Caki2 (cell line): ENCODE measurements at regions not wholly inside any gene's neighbourhood (a gene's known extent, or its start where the extent isn't known, plus 50 kb on each side); places are given as distances from the start of the nearest gene placed in this dataset.
"Not testable (repeated sequence)": the region's sequence is repeated elsewhere in the genome, so short reads cannot be mapped to it uniquely, and the experiment has no call there.

Source experiments
- DNase-seq: peaks from one replicate; pipeline ENCODE4 v3.0.0-alpha.2; 2015; ENCODE audit warnings: low read depth
- in situ Hi-C: cut with HindIII; loops from 2 replicates; pipeline ENCODE4 v1.10.0; 2016; ENCODE audit warnings: low sequenced_read_pairs, low pct_unique_long_range_greater_than_20kb, mixed read lengths

DNA sequence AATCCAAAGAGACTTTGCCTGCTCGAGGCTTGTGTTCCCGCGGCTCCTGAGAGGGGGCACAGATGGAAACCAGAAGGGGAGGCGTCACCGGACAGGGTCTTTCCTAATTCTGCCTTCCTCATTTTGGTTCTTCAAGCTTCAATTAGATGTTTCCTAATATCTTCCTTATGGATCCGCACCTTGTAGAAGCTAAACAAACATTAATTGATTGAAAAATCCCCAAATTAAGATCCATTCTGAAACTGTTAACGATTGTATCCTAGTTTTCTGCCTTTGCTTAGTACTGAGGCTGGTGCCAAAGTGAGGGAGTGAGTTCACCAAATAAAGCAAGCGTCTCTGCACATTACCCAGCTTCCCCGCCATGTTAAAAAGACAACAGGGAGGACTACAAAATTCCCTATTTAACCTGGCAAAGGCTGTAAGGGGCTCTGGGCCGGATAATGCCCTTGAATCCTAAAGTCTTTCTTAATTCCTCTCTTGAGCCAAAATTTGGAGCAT is 123.2 kb downstream of the GPX5 start:
- in situ Hi-C loops, result no loop called here

DNA sequence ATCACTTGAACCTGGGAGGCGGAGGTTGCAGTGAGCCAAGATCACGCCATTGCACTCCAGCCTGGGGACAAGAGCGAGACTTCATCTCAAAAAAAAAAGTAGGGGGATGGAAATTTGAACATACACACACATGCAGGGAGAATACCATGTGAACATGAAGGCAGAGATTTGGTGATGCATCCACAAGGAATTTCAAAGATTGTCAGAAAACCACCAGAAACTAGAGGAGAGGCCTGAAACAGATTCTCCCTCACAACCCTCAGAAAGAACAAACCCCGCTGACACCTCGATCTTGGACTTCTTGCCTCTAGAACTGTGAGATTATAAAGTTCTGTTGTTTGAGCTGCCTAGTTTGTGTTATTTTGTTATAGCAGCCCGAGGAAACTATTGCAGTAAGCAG is 125.5 kb downstream of the GPX5 start:
- in situ Hi-C loops, result no loop called here
- DNase-seq, result no peak

More for the DNA sequence above, 123.2 kb downstream of the GPX5 start:
- no peak for DNase-seq

DNA sequence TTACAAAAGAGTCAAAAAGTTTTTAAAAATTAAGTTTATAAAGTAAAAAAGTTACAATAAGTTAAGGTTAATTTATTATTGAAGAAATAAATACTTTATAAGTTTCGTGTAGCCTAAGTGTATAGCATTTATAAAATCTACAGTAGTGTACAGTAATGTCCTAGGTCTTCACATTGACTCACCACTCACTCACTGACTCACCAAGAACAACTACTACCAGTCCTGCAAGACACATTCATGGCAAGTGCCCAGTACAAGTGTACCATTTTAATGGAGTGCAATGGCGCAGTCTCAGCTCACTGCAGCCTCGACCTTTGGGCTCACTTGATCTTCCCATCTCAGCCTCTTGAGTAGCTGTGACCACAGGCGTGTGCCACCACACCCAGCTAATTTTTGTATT is 128.2 kb downstream of the GPX5 start:
- in situ Hi-C loops, result no loop called here
- no peak for DNase-seq

DNA sequence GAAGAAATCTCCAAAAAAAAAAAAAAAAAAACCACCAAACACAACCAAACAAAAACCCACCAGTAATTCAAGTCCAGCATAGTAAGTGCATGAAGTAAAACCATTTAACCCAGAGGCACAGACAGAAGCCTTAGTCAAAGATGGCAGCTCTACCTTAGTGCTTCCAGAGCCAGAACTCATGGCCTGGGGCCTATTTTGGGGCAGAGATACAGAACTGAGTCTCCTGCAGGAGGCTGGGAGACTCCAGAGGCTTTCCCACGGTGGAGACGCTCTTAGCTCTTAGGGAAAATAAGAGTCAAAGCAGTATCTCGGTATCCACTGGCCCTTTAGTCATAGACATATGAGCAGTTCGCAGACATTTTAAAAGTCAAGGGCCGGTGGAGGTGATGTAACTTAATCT is 129.5 kb downstream of the GPX5 start:
- in situ Hi-C loops, result no loop called here
- DNase-seq, result no peak

DNA sequence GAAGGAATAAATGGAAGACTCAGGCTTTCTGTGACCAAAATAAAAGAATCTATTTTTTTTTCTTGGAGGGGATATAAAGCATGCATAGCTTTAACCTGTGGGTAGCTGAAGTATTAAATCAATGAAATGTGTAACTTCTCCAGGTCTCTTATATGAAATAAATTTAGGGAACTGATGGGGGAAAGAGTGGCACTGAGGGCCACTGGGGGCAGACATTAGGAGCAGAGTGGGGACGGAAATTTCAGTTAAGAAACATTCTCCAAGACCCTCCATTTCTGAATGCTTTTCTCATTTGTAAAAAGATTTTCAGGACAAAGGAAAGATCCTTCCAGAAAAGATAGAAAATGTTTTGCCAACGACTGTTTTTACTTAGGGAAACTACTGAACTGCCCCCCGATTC is 131.0 kb downstream of the GPX5 start:
- in situ Hi-C loops, result no loop called here
- DNase-seq, result no peak

GRCh38 chr6:28657381-28657768 is 131.7 kb downstream of the GPX5 start:
- in situ Hi-C loops, result no loop called here
- DNase-seq, result no peak

DNA sequence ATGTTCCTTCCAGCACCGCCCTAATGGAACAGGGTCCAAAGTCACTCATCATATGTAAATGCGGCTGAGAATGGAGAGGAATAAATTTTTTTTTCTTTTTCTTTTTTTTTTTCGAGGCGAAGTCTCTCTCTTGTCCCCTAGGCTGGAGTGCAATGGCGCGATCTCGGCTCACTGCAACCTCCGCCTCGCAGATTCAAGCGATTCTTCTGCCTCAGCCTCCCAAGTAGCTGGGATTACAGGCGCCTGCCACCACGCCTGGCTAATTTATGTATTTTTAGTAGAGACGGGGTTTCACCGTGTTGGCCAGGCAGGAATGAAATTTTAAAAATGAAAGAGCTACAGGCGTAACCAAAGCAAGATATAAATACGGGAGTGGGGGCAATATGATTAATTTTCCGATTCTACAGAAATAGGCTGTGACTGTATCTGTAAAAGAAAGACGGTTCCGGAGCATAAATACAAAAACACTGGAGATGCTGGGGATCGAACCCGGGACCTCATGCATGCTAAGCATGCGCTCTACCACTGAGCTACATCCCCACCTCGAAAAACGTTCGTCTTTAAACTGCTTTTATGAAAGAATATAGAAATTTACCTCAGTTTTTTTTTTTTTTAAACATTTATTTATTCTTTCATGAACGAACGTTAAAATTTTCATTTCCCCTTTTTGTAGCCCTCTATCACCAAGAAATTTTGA is 132.2 kb downstream of the GPX5 start:
- in situ Hi-C loops, result no loop called here

DNA sequence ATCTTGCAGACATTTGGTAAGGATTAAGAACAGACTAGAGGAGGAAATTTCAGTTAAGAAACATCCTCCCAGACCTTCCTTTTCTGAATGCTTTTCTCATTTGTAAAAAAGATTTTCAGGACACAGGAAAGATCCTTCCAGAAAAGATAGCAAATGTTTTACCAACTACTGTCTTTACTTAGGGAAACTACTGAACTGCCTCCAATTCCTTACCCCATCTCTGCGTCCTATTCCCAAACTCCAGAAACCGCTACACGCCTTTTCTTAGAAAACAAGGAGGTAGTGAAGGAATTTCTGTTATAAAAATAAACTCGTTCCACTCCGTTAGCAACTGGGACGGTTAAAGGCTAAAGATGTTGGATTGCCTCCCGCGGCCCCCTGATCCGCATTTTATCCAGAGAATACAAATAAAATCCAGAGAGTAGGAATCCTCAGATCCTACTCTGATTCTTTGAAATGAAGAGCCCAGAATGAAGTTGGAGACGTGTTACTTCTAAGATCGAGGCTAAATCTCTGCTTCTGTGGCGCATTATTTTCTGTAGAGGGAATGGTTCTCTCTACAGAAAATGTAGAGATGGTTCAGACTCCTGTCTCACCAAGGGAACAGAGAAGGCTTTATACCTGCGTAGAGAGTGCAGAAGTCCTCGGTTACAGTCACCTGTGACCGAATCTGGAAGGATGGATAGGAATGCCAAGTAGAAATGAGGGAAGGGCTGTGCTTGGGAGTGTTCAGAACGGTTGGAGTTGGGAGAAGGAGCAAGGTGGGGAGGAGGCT is 133.0 kb downstream of the GPX5 start:
- in situ Hi-C loops, result no loop called here
- peak; percentile 51 for DNase-seq

More for the DNA sequence above, 132.2 kb downstream of the GPX5 start:
- DNase-seq, result peak; percentile 68

DNA sequence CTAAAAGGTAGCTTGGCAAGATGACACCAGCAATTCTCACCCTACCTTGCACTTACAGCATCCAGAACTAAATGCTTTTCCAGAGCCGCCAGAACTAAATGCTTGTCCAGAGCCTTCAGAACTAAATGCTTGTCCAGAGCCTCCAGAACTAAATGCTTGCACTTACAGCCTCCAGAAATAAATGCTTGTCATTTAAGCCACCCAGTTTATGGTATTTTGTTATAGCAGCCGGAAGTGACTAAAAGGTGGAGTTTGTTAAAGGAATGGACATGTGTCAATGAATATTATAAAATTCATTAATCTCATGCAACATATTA is 133.5 kb downstream of the GPX5 start:
- no peak for DNase-seq
- in situ Hi-C loops, result no loop called here

DNA sequence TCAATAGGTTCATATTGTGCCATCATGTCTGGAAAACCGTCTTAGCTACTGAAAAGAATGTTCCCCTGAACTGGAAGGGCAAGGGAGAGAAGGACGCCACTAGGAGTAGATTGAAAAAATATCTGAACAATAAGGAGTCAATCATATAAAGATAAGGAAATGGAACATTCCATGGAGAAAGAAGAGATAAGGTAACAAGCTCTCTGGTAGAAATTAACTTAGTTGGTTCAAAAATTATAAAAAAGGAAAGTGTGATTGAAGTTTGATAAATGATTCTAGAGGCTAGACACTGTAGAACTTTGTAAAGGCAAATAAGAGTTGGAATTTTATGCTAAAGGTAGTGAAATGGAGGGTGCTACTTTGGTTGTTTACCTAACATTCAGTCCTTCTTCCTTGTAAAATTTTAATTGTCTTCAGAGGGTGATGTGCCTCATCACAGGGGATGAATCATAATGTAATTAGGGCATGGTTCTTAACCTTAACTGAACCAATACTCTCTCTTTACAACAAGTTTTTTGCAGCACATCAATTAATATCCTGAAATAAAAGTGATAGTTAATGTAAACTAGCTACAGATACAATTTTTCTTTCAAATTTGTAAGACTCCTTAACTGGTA is 135.5 kb downstream of the GPX5 start:
- in situ Hi-C loops, result no loop called here

GRCh38 chr6:28664870-28665396 is 139.3 kb downstream of the GPX5 start:
- DNase-seq, result no peak
- in situ Hi-C loops, result no loop called here

More for the DNA sequence above, 135.5 kb downstream of the GPX5 start:
- DNase-seq, result no peak

DNA sequence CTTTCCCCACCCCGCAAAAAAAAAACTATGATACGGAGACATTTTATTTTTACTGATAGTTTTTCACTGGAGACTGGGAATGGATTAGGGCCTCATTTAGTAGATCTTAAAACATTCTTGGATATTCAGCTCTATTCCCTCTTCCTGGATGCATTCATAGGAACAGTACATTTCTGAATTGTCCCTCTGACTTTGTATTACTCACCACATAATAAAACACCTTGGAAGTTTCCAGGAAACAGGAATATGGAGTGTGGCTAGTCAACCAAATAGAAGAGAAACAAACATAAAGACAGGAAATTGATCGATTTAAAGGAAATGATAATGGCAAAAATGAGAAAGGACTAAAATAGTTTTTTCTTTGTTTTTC is 147.7 kb downstream of the GPX5 start:
- no peak for DNase-seq
- in situ Hi-C loops, result no loop called here

DNA sequence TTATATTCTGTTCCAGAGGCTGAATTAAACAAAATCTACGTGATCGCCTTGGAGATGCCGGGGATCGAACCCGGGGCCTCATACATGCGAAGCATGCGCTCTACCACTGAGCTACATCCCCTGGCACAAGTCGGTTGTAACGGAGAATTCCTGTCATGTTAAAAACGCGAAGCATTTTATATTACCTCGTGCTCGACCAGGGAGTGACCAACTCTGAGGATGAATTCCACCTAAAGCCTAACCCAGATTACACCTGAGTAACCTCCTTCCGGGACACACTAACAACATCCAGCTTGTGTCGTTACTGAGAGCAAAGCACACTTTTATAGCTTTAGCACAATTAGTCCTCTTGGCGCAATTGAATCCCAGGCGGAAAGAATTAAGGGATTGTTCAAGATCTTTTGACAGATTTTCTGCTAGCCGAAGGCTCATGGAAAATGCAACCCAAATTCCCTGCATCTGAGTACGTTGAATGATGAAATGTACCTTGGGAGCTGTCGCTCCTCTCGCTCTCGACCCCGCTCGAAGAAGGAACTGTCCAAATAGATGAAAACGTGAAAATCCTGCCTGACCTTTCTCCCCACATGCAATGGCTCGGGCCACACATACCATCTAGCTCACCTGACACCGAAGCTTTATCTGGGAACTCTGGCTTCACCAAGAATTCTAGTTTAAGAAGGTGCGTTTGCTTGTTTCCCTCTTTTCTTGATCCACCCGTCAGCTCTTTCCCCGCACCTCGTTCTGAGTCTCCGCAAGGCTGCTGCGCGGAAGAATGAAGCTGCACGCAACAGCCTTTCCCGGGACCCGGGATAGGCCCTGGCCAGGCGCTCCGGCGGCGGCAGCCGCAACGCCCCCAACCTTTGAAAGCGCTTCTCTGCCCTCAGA is 148.3 kb downstream of the GPX5 start:
- peak; percentile 81 for DNase-seq
- in situ Hi-C loops, result no loop called here

- no peak for DNase-seq
- in situ Hi-C loops, result no loop called here
Observed at GRCh38 chr6:28675600-28675999, 149.9 kb downstream of the GPX5 start.

- DNase-seq, result no peak
- in situ Hi-C loops, result no loop called here
Observed at GRCh38 chr6:28682542-28682941, 156.9 kb downstream of the GPX5 start.

- in situ Hi-C loops, result not testable (repeated sequence)
Observed at GRCh38 chr6:28682956-28683685, 157.4 kb downstream of the GPX5 start.

GRCh38 chr6:28683945-28684538 is 158.4 kb downstream of the GPX5 start:
- DNase-seq, result peak; percentile 53

More at GRCh38 chr6:28682956-28683685, 157.4 kb downstream of the GPX5 start:
- not testable (repeated sequence) for DNase-seq

More at GRCh38 chr6:28683945-28684538, 158.4 kb downstream of the GPX5 start:
- in situ Hi-C loops, result no loop called here
